Inferior parietal cortex (tissue), 1 donor: ENCODE measurements at regions not wholly inside any gene's neighbourhood (a gene's known extent, or its start where the extent isn't known, plus 50 kb on each side); places are given as distances from the start of the nearest gene placed in this dataset.
"Not testable (repeated sequence)": the region's sequence is repeated elsewhere in the genome, so short reads cannot be mapped to it uniquely, and the experiment has no call there.

Source experiments
- DNase-seq: peaks from one replicate; pipeline ENCODE4 v3.0.0-alpha.2; 2016; ENCODE audit errors: extremely low spot score

DNA sequence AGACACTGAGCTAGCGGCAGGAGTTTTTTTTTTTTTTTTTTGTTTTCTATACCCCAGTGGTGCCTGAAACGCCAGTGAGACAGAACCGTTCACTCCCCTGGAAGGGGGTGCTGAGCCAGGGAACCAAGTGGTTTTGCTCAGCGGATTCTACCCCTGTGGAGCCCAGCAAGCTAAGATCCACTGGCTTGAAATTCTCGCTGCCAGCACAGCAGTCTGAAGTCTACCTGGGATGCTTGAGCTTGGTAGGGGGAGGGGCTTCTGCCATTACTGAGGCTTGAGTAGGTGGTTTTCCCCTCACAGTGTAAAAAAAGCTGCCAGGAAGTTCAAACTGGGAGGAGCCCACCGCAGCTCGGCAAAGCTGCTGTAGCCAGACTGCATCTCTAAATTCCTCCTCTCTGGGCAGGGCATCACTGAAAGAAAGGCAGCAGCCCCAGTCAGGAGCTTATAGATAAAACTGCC, 173.0 kb downstream of the DMAC1 start:
- not testable (repeated sequence) for DNase-seq

DNA sequence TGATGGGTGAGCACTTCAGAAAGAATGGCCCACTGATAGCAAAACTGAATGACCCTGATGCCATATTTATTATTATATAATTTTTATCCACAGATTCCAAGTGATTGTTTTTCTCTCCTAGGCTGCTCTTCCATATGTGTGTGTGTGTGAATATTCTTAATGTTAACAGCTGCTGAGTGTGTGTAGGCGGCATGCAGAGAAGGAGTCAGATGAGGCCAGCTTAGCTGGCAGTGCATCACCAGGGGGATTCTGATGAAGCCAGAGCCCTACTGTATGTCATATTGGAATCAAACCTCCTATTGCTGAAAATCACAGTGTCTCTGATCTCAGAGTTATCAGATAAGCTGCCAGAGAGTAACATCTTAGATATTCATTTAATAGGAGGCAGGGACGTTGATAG, 177.1 kb downstream of the DMAC1 start:
- DNase-seq = no peak

DNA sequence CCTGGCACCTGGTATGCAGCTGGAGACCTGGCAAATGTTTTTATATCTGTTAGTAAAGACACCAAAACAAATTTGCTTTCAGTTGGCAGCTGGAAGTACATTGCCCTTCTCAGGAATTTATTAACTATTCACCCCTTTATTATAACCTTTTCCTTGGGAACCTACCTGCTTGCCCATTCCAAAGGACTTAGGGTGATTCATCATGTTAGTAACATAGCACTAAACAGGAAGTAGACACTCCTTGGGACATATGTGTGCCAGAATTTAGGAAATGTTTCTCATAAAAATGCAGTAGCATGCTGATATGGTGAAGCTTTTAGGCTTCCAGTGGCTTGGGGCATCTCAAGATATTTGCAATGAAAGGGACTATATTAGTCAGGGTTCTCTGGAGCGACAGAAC, 184.2 kb downstream of the DMAC1 start:
- no peak for DNase-seq

DNA sequence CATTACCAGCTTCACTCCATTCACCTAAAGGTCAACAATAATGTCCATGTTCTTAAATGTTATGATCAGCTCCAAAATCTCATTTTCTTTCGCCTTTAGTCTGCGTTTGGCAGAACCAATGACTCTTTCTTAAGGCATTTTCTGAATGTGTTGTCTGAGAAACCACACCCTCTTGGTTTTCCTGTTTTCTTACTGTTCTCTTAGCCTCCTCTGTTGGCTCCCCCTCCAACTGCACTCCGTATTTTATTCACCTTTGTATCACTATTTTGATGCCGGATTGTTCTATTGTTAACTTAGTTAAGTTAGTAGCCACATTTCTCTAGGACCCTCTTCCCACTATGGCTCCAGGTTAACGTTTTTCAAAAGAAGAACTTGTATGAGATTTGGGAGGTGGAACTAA, 185.6 kb downstream of the DMAC1 start:
- DNase-seq = no peak

DNA sequence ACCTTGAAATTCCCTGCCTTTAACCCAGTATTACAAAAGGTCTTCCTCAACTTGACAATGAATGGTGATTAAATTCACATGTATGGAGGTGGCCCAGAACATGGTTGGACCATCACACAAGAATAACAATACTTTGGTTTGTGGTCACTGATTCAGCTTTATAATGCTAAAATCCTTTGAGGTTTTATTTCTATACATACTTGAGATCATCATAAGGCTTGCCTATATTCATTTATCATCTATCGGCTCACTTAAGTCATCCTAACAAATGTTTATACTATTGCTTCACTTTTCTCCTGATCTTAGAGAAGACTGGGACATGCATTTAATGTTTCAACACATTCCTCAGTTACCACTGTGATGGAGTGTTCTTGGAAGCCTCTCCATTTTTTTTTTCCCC, 191.3 kb downstream of the DMAC1 start:
- DNase-seq = no peak

DNA sequence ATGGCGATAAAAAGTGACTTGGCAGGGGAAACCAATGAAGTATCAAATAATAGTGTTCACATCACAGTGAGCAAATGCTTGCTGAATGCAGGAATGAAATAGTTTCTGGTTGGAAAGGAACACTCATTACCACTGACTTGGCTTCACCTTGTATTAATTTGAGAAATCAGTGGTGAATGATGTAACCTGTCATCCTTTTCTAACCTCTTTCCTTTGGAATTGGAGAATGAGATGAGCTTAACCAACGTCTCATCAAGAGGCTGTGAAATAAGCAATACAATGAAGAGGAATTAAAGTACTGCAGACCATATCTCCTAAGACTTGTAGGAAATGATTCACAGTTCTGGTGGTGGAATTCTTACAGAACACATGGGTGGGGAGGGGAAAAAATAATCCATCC, 192.2 kb downstream of the DMAC1 start:
- no peak for DNase-seq

DNA sequence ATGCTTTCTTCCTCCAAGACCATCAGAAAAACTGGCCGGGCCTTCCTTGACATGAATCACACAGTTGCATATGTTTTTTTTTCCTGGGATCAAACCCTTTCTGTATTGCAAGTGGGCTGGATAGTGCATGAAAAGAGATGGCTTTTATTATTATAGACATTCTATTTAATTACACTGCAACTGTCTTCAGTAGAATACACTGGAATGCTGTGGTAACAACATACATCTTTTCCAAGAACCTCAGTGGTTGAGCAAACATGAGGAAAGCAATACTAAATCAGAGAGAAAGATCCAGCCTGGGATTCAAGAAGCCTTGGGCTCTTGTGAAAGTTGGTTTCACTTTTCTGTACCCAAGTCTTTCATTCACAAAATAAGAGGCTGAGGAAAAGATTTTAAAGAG, 193.0 kb downstream of the DMAC1 start:
- DNase-seq = no peak

DNA sequence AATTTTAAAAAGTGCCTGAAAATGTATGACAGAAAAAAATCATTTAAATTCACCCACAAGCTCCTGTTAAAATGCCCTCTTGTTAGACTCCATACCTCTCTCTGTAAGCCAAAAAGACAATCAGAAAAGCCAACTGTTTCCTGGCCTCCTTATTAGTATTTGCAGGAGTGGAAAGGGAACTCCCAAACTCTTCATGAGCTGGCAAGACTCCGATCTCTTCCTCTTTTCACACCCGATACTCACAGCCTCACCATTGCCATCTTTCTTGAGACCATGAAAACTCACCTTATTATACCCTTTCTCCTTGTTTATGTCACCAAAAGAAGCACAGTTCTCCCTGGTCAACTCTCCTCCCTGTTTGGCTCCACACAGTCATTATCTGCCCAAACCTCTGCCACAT, 197.8 kb downstream of the DMAC1 start:
- no peak for DNase-seq

DNA sequence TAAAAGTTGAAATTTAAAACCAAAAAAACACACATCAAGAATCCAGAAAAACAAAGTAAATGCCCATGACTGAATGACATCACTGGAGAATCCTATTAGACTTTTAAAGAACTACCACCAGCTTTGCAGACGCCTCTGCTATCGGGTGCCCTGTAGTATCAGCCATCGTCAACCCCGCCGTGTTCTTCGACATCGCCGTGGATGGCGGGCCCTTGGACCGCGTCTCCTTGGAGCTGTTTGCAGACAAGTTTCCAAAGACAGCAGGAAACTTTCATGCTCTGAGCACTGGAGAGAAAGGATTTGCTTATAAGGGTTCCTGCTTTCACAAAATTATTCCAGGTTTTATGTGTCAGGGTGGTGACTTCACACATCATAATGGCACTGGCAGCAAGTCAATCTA, 201.9 kb downstream of the DMAC1 start:
- no peak for DNase-seq

DNA sequence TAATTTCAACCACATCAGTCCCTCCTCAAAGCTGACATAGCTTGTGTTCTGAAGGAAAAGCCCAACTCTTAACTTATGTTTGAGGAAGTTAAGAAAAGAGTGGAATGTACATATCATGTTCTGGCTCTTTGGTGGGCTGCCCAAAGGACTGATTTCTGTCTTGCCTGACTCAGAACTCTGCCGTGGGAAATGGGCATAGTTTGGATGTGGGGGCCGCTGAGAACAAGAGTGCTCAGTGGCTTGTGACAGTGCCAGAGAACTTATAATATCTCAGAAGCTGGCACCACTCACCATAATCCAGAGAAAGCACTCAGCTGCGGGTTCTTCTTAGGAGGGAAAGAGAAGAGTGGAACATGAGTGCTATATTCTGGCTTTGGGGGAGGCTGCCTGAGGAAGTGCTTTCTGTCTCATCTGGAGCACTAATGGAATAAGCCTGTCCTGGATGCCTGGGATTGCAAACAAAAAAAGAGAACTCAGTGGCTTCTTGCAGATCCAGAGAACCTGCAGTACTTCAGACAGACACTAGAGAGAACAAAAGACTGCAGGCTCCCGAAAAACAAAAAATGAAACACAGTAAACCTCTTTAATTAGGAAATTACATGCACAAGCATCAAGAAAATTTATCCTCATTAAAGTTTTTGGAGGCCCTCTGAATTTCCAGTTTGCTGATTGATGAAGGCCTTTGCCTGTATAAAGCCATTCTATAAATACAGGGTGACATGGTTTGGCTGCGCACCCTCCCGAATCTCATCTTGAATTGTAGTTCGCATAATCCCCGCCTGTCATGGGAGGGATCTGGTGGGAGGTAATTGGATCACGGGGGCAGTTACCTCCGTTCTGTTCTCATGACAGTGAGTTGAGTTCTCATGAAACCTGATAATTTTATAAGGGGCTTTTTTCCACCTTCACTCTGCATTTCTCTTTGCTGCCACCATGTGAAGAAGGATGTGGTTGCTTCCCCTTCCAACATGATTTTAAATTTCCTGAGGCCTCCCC, 207.0 kb downstream of the DMAC1 start:
- DNase-seq = no peak

DNA sequence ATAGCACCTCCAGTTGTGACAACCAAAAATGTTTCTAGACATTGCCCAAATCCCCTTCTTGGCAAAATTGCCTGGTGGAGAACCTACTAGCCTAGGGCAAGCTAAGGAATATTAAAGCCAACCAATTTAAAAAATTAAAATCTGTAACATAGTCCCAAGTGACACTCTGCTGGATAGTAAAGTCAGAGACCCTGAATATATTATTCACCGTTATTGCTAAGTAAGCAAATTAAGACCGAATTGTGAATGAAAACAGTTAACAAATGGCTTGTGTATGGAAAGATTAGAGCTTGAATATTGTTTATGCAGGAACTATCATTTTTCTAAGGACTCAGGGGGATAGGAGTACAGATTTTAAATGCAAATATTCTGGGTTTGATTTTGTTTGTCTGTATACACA, 208.1 kb downstream of the DMAC1 start:
- no peak for DNase-seq

DNA sequence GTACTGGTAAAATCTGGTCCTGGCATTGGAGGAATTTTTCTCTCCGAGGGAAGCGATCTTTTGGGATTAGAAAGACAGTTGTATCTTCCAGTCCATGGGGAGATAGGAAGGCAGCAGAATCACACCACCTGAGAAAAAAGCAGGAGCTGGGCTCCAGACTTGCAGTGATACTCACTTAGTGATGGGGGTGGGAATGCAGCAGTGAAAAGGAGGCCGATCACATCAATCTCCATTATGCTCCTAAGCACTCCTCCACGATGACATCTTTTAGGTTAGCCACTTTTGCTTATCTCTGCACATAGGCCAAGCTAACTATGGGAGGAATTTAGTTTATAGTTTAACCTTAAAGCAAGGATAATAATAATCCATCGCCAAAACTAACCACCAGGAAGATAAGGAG, 219.0 kb downstream of the DMAC1 start:
- no peak for DNase-seq

DNA sequence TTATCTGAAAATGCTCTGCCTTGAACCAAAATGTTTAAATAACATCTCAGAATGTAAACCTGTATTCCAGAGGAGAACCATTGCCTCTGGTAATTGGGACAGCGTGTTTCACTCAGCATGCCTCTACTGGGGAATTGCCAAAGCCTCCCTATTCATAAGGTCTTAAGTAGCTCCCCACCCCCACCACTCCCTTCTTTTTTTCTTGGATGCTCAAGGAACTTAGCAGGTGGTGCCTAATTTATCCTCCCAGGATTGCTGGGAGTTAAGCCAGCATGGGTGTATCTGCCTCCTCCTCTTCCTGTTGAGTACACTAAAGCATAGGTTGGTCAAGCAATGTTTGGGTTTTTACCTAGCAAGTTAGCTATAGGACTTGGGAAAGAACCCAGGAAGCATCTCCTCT, 220.2 kb downstream of the DMAC1 start:
- DNase-seq = no peak

DNA sequence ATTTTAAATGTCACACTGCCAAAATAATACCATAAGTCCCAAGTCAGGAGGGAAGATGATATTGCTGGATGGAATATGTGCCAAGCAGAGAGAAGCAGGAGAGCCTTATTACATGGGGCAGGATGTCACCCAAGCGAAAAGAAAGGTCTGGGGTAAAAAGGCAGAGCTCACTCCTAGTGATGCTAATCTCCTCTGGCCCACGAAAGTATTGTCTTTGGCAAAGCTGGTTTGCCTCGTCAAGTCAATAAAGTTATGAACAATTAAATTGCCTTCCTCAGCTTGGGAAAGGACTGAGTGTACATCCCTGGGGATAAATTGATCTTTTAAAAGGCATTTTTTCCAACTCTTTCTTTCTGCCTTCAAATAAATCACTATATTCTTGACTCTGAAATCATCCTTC, 220.6 kb downstream of the DMAC1 start:
- no peak for DNase-seq

DNA sequence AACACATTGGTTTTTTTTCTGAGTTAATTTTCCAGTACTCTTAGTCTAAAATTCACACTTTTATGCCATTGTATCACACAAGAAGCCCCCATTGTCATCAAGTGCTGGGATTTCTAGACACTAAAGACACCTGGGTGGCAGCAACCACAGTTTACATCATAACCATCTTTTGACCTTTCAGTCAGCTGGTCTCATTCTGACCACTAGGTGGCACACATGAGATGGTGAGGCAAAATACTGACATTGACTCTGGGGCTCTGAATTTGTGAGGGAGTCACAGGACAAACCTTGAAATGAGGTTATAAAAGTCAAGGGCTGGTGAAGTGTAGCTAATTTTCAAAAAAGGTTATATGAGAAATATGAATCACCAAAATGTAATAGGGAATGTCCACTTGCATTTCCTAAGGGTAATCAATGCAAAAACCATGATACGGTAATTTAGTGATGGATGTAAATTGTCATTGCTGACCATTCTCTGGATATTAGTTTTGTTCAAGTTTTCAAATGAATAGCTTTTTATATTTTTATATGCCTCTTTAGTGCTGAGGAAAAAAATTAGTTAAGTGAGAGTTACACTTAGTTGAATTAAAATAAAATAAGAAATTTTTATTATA, 229.4 kb downstream of the DMAC1 start:
- peak; percentile 69 for DNase-seq

DNA sequence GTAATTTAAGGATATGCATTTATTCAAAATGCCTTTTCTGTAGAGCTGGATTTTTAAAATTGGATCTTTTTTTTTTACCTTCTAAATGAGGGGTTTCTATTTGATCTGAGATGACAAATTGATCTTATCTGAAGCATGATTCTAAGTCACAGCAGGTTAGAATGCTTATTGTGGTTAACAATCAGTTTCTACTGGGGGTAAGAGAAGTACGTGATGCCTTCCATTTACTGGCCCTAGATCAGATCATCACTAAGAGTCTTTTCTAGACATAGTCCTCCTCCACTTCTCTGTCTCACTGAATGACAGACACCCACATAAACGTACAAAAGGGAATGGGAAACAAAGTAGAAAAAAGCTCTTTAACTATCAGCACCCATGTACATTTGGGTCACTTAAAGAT, 231.9 kb downstream of the DMAC1 start:
- DNase-seq = no peak

DNA sequence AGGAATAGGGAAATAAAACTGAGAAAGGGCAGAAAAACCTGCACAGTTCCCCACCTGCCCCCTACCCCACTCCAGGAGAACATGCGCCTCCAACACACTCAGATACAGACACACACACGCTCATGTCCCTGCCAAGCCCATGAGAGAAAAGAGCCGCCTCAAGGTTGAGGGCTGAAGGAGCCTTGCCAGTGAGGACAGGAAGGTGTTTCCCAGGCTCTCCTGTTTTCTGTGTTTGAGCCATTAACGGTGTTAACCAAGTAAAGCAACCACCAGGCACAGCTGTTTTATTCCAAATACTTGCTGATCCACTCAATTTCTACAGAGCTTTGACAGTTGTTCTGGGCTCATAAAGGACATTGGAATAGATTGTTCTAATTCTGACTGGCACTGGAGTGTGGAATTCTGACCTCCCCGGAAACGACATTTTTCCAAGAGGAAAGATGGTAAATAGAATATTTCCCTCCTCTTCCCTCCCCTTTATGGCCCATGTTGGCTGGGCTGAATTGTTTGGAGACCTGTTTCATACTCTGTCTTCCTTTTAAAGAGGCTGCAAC, 238.0 kb downstream of the DMAC1 start:
- no peak for DNase-seq

DNA sequence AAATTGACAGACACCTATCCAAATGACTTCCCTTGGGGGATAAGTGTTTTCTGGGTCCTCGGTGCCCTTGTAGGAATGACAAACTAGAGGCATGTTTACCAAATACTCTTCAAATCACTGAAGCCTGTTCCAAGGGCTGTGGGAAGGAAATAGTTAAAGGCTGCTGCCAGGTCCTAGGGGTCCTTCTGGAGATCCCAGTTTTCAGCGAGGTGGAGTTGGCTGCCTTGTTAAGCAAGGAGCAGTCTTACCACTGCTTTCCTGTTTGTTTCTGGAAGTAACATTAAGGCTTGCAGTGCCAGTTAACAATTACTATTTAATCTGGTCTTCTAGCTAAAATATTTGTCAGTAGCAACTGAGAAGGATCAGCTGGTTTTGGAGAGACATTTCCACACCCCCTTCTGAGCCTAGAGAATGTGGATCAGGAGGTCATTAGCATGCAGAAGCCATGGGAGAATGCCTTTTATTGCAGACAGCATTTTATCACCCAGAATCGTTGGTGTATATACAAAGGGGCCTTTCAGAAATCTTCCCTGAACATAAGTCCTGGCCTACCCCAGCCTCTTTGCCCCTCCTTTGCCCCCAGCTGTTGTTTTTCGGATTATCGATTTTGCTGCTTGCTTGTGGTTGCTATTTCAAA, 238.8 kb downstream of the DMAC1 start:
- no peak for DNase-seq

DNA sequence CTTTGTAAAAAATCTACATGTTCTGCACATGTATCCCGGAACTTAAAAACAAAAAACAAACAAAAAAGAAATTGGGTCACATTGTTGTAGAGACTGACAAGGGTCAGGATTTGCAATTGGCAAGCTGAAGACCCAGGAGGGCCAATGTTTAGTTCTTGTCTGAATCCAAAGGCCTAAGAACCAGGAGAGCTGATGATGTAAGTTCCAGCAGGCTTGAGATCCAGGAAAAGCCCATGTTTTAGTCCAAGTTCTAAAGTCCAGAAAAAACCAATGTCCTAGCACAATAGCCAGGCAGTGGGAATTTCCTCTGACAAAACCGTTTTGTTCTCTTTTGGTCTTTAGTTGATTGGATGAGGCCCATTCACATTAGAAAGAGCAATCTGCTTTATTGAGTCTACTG, 244.9 kb downstream of the DMAC1 start:
- no peak for DNase-seq

DNA sequence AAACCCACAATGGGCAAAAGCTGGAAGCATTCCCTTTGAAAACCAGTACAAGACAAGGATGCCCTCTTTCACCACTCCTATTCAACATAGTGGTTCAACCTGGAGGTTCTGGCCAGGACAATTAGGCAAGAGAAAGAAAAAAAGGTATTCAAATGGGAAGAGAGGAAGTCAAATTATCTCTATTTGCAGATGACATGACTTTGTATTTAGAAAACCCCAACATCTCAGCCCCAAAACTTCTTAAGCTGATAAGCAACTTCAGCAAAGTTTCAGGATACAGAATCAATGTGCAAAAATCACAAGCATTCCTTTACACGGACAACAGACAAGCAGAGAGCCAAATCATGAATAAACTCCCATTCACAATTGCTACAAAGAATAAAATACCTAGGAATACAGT, 246.9 kb downstream of the DMAC1 start:
- not testable (repeated sequence) for DNase-seq

DNA sequence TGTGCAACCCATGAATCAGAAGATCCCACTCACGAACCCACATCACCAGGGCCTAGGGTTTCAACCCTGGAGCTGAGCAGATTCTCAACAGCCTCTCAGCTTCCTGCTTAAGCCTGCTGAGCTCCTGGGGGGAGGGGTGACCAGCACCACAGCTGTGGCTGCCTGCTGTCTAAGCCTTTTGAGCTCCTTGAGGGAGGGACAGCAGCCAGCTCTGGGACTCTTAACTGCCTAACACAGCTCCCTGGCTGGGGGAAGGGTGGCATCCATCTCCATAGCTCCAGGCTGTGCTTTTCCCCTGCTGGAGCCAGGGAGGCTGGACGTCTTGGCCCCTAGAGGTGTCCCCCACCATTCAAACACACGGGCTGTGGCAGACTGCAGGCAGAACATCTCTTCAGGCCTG, 250.3 kb downstream of the DMAC1 start:
- no peak for DNase-seq

DNA sequence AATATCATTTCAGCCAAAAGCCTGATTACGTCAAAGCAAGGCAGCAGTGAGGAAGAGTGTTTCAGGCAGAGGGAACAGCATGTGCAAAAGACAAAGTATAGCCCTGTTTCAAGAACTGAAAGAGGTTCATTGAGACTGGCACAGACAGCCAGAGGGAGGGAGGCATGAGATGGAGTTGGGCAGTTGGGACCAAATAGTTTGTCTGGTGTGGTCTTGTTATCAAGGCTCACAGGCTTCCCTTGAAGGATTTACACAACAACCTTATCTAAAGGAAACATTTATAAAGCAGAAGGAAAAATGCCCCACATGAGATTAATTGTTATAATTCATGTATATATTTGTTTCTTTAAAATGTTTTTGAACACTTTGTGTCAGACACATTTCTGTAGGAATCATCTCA, 253.3 kb downstream of the DMAC1 start:
- no peak for DNase-seq
